SIG-M5 treated with dmso at 0.1 percent for 504 hours (cell line): ENCODE measurements at regions not wholly inside any gene's neighbourhood (a gene's known extent, or its start where the extent isn't known, plus 50 kb on each side); places are given as distances from the start of the nearest gene placed in this dataset.
"Not testable (repeated sequence)": the region's sequence is repeated elsewhere in the genome, so short reads cannot be mapped to it uniquely, and the experiment has no call there.

Source experiments
- DNase-seq: peaks from one replicate; lab custom pipeline; 2025; ENCODE audit not compliant: unreplicated experiment; lab: John Stamatoyannopoulos, UW

DNA sequence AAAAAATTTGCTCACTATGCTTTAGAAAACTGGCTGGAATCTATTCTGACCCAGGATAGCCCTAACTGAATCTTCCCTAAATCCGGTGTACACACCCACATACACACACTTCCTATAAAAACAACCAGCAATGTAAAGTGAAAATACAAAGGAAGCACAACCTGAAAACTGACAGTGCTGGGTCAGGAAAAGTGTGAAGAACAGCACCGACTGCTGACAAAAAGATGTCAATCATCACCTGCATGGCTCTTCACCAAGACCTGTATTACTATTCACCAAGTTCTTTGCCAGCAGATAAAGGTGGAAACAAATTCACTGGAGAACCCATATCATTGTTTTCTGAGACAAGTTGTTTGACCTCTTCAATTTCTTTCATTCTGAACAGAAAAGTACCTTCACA, 293.8 kb upstream of the GRAMD2B start:
- no peak for DNase-seq

DNA sequence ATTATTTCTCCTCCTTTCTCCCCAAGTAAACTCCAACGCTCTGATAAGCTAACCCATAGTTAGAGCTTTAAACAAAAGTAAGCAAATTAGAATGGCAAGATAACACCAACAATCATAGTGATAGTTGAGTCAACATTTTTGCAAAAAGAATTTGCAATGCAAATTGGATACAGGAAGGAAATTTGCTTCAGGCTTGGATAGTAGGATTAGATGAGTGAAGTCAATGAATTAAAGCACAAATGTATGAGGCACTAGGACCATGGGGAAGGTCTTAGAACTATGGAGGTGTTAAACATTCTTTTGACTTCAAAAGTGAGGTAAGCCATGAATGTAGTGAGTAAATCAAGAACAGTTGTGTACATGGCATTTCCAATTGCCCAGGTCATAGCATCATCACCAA, 289.8 kb upstream of the GRAMD2B start:
- no peak for DNase-seq

DNA sequence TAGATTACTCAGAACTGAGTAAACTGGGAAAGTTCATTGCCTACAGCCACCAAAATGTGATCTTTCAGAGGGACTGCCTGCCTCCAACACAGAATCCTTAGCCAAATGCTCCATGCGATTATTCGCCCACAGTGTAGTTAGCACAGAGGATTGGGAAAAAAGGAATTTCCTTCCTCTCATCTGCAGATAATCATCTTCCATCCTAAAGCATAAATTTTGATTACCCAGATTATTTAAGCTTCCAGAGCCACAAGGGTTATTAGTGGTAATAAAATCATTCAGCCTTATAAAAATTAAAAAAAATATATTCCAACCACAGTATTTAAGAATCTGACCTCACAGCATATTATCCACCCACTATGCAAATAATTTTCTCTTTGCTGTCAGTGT, 285.3 kb upstream of the GRAMD2B start:
- DNase-seq, result no peak

DNA sequence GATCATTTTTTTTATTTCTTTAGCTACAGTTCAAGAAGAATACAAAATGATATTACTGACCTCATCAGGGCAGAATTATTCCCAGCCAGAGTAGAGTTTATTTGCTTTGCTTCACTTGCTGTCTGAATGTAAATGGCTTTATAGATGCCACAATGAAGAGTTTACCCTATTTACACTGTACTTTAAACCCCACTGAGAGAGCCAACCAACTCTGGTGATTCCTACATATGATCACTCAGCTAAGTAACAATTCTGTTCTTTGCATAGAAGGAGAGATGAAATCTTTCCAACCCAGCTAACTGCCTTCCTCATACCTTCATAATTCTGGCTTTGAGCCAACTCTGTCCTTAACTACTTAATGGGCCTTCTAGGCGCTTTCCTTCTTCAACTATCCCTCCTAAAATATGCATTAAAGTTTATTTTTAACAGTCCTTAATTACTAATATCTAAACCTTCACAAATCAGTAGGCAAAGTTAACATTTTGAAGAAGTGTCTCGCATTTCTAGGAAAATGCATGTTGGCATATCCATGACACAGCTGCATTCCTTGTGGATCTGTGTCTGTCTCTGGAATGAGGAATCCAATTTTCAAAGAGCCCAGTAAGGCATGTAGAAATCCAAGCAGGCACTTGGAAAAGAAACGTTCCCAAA, 284.8 kb upstream of the GRAMD2B start:
- no peak for DNase-seq

DNA sequence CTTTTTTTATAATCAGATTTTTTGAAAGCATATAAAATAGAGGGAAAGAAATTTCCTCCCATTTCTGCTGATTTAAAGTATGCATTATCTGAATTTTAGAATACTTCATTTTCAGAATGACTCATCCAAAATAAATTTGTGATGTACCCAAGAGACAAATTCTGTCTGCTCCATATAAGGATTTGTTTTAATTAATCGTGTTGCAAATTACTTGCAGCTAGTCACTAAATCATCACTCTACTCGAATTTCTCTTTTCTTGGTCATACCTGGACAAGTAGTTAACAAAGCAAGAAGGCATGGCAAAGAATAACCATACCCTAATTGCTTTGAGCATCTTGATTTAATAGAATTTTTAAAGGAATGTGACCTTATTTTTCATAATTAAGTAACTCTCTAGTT, 284.1 kb upstream of the GRAMD2B start:
- DNase-seq, result no peak

DNA sequence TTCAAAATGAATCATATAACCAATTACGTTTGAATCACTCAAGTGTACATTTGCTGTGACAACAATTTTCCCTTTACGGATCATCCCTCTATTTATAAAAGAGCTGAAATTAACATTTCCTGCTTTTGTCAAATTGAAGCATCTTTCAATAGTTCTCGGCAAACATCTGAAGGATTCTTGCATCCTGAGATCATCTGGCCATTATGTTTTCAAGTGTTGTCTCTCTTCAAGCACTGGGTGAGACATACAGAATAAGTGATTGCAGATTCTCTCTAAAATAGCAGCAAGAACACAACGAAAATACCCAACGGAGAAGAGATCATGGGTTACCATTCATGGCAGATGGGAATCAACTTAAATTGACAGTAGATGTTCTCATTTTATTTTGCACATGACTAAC, 283.4 kb upstream of the GRAMD2B start:
- DNase-seq, result no peak

DNA sequence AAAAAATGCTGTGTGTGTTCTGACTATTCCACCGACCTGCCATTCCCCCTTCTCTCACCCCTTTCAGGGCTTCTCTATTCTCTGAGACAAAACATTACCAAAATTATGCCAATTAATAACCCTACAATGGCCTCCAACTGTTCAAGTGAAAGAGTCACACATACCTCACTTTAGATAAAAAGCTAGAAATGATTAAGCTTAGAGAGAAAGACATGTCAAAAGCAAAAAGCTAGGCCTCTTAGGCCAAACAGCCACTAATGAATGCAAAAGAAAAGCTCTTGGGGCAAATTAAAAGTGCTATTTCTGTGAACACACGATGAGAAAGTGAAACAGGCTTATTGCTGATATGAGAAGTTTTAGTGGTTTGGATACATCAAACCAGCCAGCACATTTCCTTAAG, 279.6 kb upstream of the GRAMD2B start:
- DNase-seq, result no peak

DNA sequence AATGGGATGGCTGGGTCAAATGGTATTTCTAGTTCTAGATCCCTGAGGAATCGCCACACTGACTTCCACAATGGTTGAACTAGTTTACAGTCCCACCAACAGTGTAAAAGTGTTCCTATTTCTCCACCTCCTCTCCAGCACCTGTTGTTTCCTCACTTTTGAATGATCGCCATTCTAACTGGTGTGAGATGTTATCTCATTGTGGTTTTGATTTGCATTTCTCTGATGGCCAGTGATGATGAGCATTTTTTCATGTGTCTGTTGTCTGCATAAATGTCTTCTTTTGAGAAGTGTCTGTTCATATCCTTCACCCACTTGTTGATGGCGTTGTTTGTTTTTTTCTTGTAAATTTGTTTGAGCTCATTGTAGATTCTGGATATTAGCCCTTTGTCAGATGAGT, 272.9 kb upstream of the GRAMD2B start:
- not testable (repeated sequence) for DNase-seq

DNA sequence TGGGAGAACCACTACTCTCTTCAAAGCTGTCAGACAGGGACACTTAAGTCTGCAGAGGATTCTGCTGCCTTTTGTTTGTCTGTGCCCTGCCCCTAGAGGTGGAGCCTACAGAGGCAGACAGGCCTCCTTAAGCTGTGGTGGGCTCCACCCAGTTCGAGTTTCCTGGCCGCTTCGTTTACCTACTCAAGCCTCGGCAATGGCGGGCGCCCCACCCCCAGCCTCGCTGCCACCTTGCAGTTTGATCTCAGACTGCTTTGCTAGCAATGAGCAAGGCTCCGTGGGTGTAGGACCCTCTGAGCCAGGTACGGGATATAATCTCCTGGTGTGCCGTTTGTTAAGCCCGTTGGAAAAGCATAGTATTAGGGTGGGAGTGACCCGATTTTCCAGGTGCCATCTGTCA, 267.9 kb upstream of the GRAMD2B start:
- not testable (repeated sequence) for DNase-seq

DNA sequence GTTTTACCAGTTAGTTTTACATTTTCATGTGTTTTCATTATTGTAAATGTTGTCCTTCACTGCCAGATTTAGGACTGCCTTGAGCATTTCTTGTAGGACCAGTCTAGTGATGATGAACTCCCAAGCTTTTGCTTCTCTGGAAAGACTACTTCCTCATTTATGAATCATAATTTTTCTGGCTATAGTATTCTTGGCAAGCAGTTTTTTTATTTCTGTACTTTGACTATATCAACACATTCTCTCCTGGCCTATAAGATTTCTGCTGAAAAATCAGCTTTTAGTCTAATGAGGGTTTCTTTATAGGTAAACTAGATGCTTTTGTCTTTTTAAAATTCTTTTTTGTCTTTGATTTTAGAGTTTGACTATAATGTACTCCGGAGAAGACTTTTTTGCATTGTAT, 256.8 kb upstream of the GRAMD2B start:
- no peak for DNase-seq

DNA sequence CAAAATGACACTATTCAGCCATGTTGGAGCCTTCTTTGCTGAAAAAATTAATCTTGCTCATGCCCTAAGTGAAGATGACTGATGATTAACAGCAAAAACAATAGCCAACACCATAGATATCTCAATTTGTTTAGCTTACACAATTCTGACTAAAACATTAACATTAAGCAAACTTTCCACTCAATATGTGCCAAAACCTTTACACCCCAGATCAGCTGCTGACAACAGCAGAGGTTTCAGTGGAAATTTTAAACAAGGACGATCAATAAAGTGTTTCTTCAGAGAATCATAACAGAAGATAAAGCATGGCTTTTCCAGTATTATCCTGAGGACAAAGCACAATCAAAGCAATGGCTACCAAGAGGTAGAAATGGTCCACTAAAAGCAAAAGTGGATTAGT, 254.4 kb upstream of the GRAMD2B start:
- no peak for DNase-seq

DNA sequence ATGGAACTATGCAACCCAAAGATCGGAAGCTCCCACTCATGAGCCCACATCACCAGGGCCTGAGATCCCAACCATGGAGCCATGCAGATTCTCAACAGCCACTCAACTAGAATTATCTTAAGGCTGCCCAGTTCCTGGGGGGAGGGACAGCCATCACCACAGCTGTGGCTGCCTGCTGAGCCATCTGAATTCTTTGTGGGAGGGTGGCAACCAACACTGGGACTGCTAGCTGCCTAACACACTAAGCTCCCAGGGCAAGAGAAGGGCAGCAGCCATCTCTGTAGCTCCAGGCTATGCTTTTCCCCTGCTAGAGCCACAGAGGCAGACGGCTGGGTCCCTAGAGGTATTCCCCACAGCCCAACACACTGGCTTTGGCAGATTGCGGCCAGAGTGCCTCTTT, 251.3 kb upstream of the GRAMD2B start:
- DNase-seq, result no peak

DNA sequence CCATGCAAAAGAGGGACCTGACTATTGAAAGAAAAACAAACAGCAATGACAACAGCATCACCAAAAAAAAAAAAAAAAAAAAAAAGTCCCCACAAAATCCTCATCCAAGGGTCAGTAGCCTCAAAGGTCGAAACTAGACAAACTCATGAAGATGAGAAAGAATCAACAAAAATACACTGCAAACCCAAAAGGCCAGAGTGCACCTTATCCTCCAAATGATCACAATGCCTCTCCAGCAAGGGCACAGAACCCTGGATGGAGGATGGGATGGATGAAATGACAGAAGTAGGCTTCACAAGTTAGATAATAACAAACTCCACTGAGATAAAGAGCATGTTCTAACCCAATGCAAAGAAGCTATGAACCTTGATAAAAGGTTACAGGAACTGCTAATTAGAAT, 250.4 kb upstream of the GRAMD2B start:
- no peak for DNase-seq

DNA sequence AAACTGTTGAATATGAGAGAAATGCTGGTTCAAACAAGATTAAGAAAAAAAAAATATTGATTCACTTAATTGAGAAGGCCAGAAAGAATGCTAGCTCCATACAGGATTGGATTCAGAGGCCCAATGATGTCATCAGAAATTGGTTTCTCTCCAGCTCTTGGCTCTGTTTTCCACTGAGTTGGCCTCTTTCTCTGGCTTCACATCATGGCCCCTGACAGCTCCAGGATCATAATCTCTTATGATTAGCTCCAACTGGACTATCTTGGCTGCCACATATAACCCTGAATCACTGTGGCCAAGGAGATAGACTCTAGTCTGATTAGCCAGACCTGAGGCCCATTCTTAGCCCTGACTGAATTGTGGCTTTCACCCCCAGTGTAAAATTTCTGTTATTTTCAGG, 244.7 kb upstream of the GRAMD2B start:
- DNase-seq, result no peak

DNA sequence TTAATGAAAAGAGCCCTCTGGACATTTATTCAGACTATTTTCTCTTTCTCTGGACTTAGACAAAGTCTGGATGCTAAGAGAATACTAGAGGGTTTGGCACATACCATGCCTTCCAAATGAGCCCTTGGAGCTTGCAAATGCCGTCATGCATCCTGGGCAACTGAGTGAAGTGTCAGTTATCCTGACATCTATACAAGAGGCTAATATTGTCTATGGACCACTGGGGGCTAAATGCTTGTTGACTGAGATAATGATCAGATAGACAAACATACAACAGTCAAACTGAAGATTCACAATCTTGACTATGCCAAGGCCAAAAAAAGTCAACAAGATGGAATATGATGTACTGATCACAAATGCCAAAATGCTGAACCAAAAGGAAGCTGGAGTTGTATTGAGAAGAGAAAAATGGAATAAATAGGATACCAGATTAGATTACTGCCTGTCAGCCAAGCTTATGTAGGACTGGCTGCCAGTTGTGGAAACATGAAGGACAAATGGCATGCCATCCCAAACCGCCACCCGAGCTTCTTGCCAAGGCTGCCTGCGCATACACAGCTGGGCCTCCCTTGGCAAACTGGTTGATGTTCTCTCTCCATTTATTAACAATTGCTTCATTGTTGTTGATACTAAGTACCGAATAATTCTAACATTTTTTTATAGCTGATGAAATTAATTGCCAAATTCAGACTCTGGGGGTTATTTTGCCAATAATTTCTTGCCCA, 240.1 kb upstream of the GRAMD2B start:
- DNase-seq, result no peak

DNA sequence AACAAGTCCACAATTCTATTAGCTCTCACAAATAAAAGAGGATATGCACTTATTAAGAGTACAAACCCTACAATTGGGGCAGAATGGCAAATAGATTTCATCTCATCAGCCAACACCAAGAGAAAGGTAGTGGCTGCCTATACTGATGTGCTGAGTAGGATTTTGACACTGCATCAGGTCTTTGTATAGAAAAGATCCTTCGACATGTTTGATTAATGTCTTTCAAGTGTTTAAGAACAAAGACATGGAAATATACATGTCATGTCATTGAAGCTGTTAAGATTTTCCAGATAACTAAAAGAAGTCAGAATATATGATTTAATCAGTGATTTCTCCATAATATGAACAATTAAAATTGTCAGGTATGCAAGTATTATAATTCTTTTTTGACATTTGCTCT, 238.7 kb upstream of the GRAMD2B start:
- DNase-seq, result no peak

DNA sequence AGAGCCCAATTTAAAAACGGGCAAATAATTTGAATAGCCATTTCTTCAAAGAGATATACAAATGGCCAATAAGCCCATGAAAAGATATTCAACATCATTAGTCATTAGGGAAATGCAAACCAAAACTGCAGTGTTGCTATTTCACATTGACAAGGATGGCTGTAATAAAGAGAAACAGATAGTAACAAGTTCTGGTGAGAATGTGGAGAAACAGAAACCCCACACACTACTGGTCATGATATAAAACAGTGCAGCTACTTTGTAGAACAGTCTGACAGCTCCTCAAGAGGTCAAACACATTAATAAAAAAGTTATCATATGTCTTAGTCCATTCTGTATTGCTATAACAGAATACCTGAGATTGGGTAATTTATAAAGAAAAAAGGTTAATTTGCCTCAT, 237.0 kb upstream of the GRAMD2B start:
- DNase-seq, result no peak

DNA sequence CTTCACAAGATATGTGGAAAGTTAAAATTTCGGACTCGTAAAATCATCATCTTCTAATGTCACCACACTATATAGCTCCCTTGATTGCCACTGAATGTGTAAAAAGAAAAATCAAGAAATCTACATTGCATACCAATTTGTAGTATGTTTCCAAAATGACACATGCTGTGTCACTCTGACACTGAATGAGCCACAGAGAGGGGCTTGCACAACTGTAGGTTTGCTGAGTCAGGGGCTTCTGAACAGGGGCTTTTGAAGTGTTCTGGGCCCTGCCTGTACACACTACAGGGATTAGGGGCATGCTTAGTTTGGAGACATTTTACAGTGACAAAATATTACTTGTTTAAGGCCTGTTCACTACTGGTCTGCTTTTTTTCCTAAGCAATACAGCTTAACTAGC, 234.4 kb upstream of the GRAMD2B start:
- DNase-seq, result no peak

DNA sequence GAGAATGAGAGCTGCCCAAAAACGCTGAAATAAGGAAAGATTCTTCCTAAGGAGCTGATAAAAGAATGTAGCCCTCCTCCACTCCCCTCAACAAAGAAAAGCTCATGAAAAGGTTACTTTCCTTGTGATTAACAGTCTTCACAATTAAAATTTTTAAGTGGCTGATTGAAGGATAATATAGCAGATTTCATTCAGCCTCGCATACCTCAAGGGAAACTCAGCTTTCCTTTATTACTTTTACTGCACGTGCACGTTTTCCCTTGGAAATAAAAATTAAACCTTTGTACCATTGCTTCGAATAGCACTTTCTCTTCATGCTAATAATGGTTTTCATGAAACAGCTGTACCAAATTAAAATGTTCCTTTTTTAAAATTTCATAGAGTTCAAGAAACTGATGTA, 234.0 kb upstream of the GRAMD2B start:
- DNase-seq, result no peak

DNA sequence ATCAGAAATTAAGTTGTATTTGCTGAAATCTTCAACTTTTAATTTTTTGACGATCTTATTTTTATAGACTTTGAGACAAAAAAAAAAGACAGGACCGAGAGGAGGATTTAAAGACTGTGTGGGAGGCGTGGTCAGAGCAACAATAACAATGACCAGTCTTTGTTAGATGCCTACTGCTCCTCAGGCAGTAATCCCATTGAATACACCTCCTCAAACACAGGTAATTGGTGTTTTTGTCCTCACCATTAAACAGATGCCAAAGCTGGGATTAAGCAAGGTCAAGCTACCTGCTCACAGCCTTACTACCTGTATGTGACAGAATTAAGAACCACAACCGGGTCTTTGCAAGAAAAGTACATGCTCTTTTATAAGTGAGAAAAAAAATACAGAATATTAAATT, 233.3 kb upstream of the GRAMD2B start:
- no peak for DNase-seq

DNA sequence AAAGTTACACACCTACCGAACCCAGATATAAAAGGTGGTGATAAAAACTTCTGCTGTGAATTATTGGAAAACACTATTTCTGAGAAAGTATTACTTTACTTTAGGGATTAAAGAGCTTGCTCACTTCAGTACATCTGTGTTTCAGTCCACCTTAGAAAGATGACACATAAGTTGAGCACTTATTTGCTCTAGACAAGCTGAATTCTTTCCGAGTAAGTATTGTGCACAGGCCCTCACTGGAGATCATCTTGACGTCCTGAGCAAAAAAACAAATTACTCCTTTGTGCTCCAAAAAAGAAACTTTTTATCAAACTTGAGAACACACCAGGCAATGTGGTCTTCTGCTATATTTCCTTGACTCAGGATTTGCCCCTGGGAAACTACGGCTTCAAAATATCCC, 231.0 kb upstream of the GRAMD2B start:
- DNase-seq, result no peak

DNA sequence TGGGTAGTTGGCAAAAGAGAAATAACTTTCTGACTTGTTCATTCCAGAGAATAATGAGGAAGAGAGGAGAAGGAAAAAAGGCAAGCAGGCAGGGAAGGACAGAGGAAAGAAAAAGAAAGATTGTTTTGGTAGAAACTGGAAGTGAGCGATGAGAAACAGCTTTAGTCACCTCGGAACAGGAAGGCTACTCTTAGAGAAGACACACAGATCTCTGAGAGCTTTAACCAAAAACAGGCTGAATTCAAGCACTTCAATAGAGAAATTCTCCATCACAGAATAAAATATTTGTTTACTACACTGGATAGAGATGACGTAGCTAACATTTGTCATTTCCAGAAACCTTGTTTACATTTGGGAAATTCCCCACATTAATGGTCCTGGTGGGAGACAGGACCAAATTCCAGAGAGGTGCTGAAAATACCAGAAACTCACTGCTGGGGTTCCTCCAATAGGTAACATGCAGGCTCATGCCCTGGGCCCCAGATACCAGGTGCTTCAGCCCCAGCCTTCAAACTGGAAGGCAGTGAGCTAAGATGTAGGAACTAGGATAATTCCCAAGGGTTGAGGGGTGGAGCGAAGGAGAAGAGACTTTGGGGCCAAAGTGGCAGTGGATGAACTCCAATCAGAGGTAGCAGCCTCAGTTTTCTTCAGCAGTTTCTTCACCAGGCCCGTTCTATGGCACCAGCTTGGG, 227.7 kb upstream of the GRAMD2B start:
- no peak for DNase-seq

DNA sequence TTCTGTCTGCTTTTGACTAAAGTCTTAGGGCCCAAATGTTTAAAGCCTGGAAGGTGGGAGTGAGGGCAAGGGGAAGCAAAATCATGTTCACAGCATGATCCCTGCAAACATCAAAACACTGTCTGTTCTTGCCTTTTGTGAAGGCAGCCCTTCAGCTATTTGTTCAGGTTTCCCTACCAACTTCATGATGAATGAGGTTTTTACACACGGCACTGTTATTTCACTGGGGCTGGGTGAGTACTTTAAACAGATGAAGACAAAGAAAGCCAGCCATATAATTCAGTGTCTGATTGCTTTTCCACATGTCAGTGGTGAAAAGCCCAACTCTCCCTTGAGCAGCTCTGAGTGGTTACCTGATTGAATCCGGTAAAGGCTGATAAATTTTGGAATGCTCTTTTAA, 224.7 kb upstream of the GRAMD2B start:
- no peak for DNase-seq
